ENCODE measurements at regions not wholly inside any gene's neighbourhood (a gene's known extent, or its start where the extent isn't known, plus 50 kb on each side); places are given as distances from the start of the nearest gene placed in this dataset.

DNA sequence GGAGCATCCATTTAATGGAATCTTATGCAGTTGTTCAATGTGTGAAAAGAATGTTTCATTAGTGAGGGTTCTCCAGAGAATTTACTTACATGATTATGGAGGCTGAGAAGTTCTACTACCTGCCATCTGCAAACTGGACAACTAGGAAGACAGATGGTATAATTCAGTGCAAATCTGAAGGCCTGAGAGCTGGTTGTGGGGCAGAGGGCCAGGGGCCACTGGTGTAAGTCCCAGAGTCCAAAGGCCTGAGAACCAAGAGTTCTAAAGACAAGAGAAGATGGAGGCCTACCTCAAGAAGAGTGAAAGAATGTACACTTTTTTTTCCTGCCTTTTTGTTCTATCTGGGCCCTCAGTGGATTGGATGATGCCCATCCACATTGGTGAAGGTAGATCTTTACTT lies 114.8 kb downstream of the DDX1 start:
- H3K4me3 ChIP-seq (replicated peaks; ENCODE audit: insufficient read depth, low read length), result no peak overlapping the region
- no peak overlapping the region for H3K27ac ChIP-seq (replicated peaks)
- TF ChIP-seq CTCF (IDR thresholded peaks at IDR 0.05; ENCODE audit: insufficient read depth, low read length) (no peak), SPI1 (IDR thresholded peaks at IDR 0.05; ENCODE audit: borderline replicate concordance, low read depth) (no peak), GABPA (IDR thresholded peaks at IDR 0.05; ENCODE audit: low read depth) (no peak), POLR2AphosphoS5 (IDR thresholded peaks at IDR 0.05; ENCODE audit: low read depth) (no peak), REST (IDR thresholded peaks at IDR 0.05; ENCODE audit: insufficient replicate concordance, low read depth) (no peak)
- no peaks in the 10 kb centered on the region for H3K27me3 ChIP-seq (ENCODE audit: insufficient read depth, poor library complexity, severe bottlenecking)
- no peak for DNase-seq (ENCODE audit: low read depth in 1 of 2, low spot score in 1 of 2)

- DNase-seq (ENCODE audit: low read depth in 1 of 2, low spot score in 1 of 2), result no peak
- no peak for TF ChIP-seq GABPA (IDR thresholded peaks at IDR 0.05; ENCODE audit: low read depth)
- TF ChIP-seq REST (IDR thresholded peaks at IDR 0.05; ENCODE audit: insufficient replicate concordance, low read depth), result no peak
- no peak for TF ChIP-seq SPI1 (IDR thresholded peaks at IDR 0.05; ENCODE audit: borderline replicate concordance, low read depth)
- TF ChIP-seq POLR2AphosphoS5 (IDR thresholded peaks at IDR 0.05; ENCODE audit: low read depth), result no peak
- TF ChIP-seq CTCF (IDR thresholded peaks at IDR 0.05; ENCODE audit: insufficient read depth, low read length), result no peak
- Histone ChIP-seq H3K27me3 (ENCODE audit: insufficient read depth, poor library complexity, severe bottlenecking) (no peaks in the 10 kb centered on the region), H3K4me3 (replicated peaks; ENCODE audit: insufficient read depth, low read length) (no peak overlapping the region), H3K27ac (replicated peaks) (no peak overlapping the region)
These were observed 115.4 kb downstream of the DDX1 start for GRCh38 chr2:15706986-15707632.

GRCh38 chr2:15708161-15708560 lies 116.5 kb downstream of the DDX1 start:
- no peak overlapping the region for H3K4me3 ChIP-seq (replicated peaks; ENCODE audit: insufficient read depth, low read length)
- no peak overlapping the region for H3K27ac ChIP-seq (replicated peaks)
- no peak for DNase-seq (ENCODE audit: low read depth in 1 of 2, low spot score in 1 of 2)
- TF ChIP-seq POLR2AphosphoS5 (IDR thresholded peaks at IDR 0.05; ENCODE audit: low read depth) (no peak), GABPA (IDR thresholded peaks at IDR 0.05; ENCODE audit: low read depth) (no peak), CTCF (IDR thresholded peaks at IDR 0.05; ENCODE audit: insufficient read depth, low read length) (no peak), SPI1 (IDR thresholded peaks at IDR 0.05; ENCODE audit: borderline replicate concordance, low read depth) (no peak), REST (IDR thresholded peaks at IDR 0.05; ENCODE audit: insufficient replicate concordance, low read depth) (no peak)
- no peaks in the 10 kb centered on the region for H3K27me3 ChIP-seq (ENCODE audit: insufficient read depth, poor library complexity, severe bottlenecking)

All from HL-60 (cell line).